ENCODE measurements at regions not wholly inside any gene's neighbourhood (a gene's known extent, or its start where the extent isn't known, plus 50 kb on each side); places are given as distances from the start of the nearest gene placed in this dataset.

GRCh38 chr2:75959724-75960471, 249.2 kb upstream of the GCFC2 start:
- TF ChIP-seq GATA1 (IDR thresholded peaks at IDR 0.05; ENCODE audit: low read depth, low read length) (no peak), POLR2A (IDR thresholded peaks at IDR 0.05; ENCODE audit: low read length) (no peak)

All from erythroblast (primary cell).